Lower leg skin (tissue), 4 donors: ENCODE measurements at regions not wholly inside any gene's neighbourhood (a gene's known extent, or its start where the extent isn't known, plus 50 kb on each side); places are given as distances from the start of the nearest gene placed in this dataset.

Source experiments
- DNase-seq, 2 donors: peaks; one replicate each; pipeline ENCODE4 v3.0.0-alpha.2; 2019; ENCODE audit warnings: low spot score in 2 of 2
- H3K4me3 ChIP-seq: fragments of 200-600 bp; sonication (generic); 2 replicates; pipeline ENCODE4 v1.5.1; 2017; ENCODE audit warnings: mild to moderate bottlenecking, low read depth; ENCODE audit not compliant: poor library complexity, severe bottlenecking
- CTCF ChIP-seq, 3 donors: fragments of 450-650 bp; IDR thresholded peaks; one replicate each; pipeline ENCODE4 v1.5.1; 2016; ENCODE audit warnings: antibody characterized with exemption in 3 of 3, mild to moderate bottlenecking in 3 of 3, moderate library complexity in 2 of 3
- POLR2A ChIP-seq, 2 donors: fragments of 450-650 bp; IDR thresholded peaks; one replicate each; pipeline ENCODE4 v1.6.1; 2016 to 2017; ENCODE audit warnings: antibody characterized with exemption in 2 of 2, mild to moderate bottlenecking in 1 of 2, moderate library complexity in 1 of 2
- WGBS, 2 donors: methylation state at CpG; one replicate each; pipeline ENCODE4 v1.1.5; 2018; 5-methylcytosine and 5-hydroxymethylcytosine counted together
- intact Hi-C: fragments of 100-400 bp; cut with DNase I; formaldehyde crosslinking; loops from one replicate; pipeline ENCODE4 v1.15.0; 2023; ENCODE audit warnings: low total_unique reads

DNA sequence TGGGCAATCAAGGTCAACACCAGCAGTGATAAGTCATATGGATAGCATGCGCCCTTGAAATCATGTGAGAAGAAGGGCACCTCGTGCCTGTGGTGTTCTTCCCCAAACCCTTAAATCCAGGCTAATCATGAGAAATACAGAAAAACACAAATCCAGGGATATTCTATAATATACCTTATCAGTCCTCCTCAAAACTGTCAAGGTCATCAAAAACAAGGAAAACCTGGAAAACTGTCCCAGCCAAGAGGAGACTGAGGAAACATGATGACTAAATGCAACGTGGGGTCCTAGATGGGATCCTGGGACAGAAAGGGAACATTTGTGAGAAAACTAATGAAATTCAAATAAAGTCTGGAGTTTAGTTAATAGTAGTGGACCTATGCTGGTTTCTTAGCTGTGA, 201.8 kb upstream of the FAM9B start:
- no peak overlapping the region for H3K4me3 ChIP-seq
- TF ChIP-seq POLR2A (IDR thresholded peaks at IDR 0.05), result no peak
- WGBS, 2 donors, result 80 to 94% methylated on average over 3 of the region's 3 CpGs
- intact Hi-C loops, result no loop called here
- no peak for DNase-seq

DNA sequence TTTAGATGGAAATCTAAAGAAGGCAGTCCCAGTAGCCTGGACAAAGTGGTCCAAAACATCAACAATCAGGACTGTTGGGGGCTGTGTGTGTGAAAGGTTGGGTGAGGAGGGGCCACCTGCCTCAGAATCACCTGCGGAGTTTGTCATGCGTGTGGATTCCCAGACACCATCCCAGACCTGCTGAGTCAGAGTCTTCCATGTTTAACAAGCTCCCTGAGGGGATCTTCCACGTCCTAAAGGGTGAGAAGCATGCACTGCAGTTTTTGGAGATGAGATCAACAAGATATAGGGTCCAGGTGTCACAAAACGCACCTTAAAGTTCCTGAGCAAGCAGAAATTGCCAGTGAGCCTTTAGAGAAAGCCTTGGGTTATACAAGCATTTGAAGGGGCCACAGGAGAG, 207.0 kb upstream of the FAM9B start:
- TF ChIP-seq POLR2A (IDR thresholded peaks at IDR 0.05), result no peak
- TF ChIP-seq CTCF (IDR thresholded peaks at IDR 0.05), result no peak
- 63% methylated on average over 4 of the region's 4 CpGs for WGBS, 2 donors
- intact Hi-C loops, result no loop called here
- no peak for DNase-seq
- no peak overlapping the region for H3K4me3 ChIP-seq

DNA sequence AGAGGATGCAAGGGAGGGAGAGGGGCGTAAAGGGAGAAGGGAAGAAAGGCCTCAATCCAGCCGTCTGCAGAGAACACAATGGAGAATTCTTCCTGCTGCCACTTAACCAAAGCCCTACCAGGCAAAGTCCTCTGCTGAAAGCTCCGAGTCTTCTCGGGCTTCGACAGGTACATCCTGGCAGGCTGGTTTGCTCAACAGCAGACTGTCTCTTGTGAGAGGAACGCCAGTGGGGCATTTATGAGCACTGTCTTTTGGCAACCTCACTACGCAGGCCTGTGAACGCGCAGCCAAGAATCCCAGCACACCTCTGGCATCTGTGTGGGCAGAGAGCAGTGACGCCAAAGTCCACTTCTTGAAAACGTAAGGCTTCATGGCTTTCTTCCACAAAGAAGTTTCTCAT, 207.5 kb upstream of the FAM9B start:
- no peak for TF ChIP-seq POLR2A (IDR thresholded peaks at IDR 0.05)
- TF ChIP-seq CTCF (IDR thresholded peaks at IDR 0.05), result no peak
- H3K4me3 ChIP-seq, result no peak overlapping the region
- 79 to 82% methylated on average over 11 of the region's 11 CpGs for WGBS, 2 donors
- intact Hi-C loops, result no loop called here
- DNase-seq, result no peak

- no peak for TF ChIP-seq CTCF (IDR thresholded peaks at IDR 0.05)
- H3K4me3 ChIP-seq, result no peak overlapping the region
- intact Hi-C loops, result no loop called here
- DNase-seq, result no peak
- 44 to 75% methylated on average over 8 of the region's 8 CpGs for WGBS, 2 donors
Observed at GRCh38 chrX:9249051-9249846, 215.3 kb upstream of the FAM9B start.

- TF ChIP-seq POLR2A (IDR thresholded peaks at IDR 0.05) (no peak), CTCF (IDR thresholded peaks at IDR 0.05) (no peak)
- intact Hi-C loops, result no loop called here
- WGBS, 2 donors, result 55 to 65% methylated on average over 4 of the region's 4 CpGs
- no peak overlapping the region for H3K4me3 ChIP-seq
- no peak for DNase-seq
Observed at GRCh38 chrX:9252182-9252581, 212.7 kb upstream of the TBL1X start.

DNA sequence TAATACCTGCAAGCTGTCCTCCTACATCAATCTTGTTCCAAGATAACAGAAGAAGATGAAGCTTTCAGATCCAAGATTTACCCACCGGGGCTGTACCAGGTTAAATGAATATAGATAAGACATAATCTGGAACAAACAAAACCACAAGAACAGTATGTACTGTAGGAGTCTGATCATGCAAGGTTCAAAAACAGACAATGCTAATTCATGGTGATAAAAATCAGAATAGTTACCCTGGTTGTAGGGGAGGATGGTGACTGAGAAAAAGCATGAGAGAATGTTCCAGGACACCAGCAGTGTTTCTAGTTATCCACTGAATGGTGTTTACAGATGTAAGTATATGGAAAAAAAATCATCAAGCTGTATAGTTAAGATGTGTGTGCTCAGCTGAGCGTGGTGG, 211.6 kb upstream of the TBL1X start:
- TF ChIP-seq POLR2A (IDR thresholded peaks at IDR 0.05), result no peak
- DNase-seq, result no peak
- H3K4me3 ChIP-seq, result no peak overlapping the region
- WGBS, 2 donors, result 77 to 79% methylated on average over 2 of the region's 2 CpGs
- intact Hi-C loops, result no loop called here
